Limb (tissue), 2 donors: ENCODE measurements at regions not wholly inside any gene's neighbourhood (a gene's known extent, or its start where the extent isn't known, plus 50 kb on each side); places are given as distances from the start of the nearest gene placed in this dataset.
"Not testable (repeated sequence)": the region's sequence is repeated elsewhere in the genome, so short reads cannot be mapped to it uniquely, and the experiment has no call there.

Source experiments
- DNase-seq, 2 donors: peaks; one replicate each; pipeline ENCODE4 v3.0.0-alpha.2; 2016; ENCODE audit errors: extremely low spot score in 2 of 2

- not testable (repeated sequence) for DNase-seq
These were observed 61.1 kb downstream of the DEFB131A start for GRCh38 chr4:9505341-9505740.

GRCh38 chr4:9506672-9507071, 62.5 kb downstream of the DEFB131A start:
- DNase-seq, result not testable (repeated sequence)

- DNase-seq, result not testable (repeated sequence)
These were observed 68.7 kb downstream of the DEFB131A start for GRCh38 chr4:9512941-9513340.

- not testable (repeated sequence) for DNase-seq
These were observed 75.4 kb downstream of the DEFB131A start for GRCh38 chr4:9519631-9520030.

GRCh38 chr4:9522903-9523302, 78.7 kb downstream of the DEFB131A start:
- DNase-seq, result not testable (repeated sequence)

GRCh38 chr4:9524406-9524805, 80.2 kb downstream of the DEFB131A start:
- not testable (repeated sequence) for DNase-seq

- peak; percentile 69 to 89 for DNase-seq
These were observed 88.1 kb downstream of the DEFB131A start for GRCh38 chr4:9532134-9532862.

- DNase-seq, result not testable (repeated sequence)
These were observed 88.6 kb downstream of the DEFB131A start for GRCh38 chr4:9532863-9533192.

GRCh38 chr4:9537101-9537500, 92.9 kb downstream of the DEFB131A start:
- DNase-seq, result not testable (repeated sequence)

- DNase-seq, result not testable (repeated sequence)
These were observed 95.8 kb downstream of the DEFB131A start for GRCh38 chr4:9539939-9540520.

GRCh38 chr4:9541388-9541915, 97.2 kb downstream of the DEFB131A start:
- not testable (repeated sequence) for DNase-seq

- DNase-seq, result not testable (repeated sequence)
These were observed 100.6 kb downstream of the DEFB131A start for GRCh38 chr4:9544851-9545250.

GRCh38 chr4:9547470-9547869, 103.3 kb downstream of the DEFB131A start:
- not testable (repeated sequence) for DNase-seq

- DNase-seq, result not testable (repeated sequence)
These were observed 111.9 kb downstream of the DEFB131A start for GRCh38 chr4:9556076-9556475.

- DNase-seq, result not testable (repeated sequence)
These were observed 133.7 kb downstream of the DEFB131A start for GRCh38 chr4:9577869-9578268.

- DNase-seq, result not testable (repeated sequence)
These were observed 138.7 kb downstream of the DEFB131A start for GRCh38 chr4:9582880-9583279.

GRCh38 chr4:9592010-9592409, 147.8 kb downstream of the DEFB131A start:
- no peak for DNase-seq

GRCh38 chr4:9594948-9595347, 150.7 kb downstream of the DEFB131A start:
- no peak for DNase-seq

GRCh38 chr4:9595531-9595930, 151.3 kb downstream of the DEFB131A start:
- DNase-seq, result not testable (repeated sequence)

GRCh38 chr4:9599266-9599665, 155.1 kb downstream of the DEFB131A start:
- no peak for DNase-seq

GRCh38 chr4:9600246-9600645, 156.0 kb downstream of the DEFB131A start:
- DNase-seq, result no peak

- DNase-seq, result no peak
These were observed 158.2 kb downstream of the DEFB131A start for GRCh38 chr4:9602389-9602914.
